Gastrocnemius medialis (tissue), 4 donors: ENCODE measurements at regions not wholly inside any gene's neighbourhood (a gene's known extent, or its start where the extent isn't known, plus 50 kb on each side); places are given as distances from the start of the nearest gene placed in this dataset.

Experiments
- CTCF ChIP-seq, 5 experiments: fragments of 450-650 bp in 3 of 5; fragments of 200-600 bp in 2 of 5; sonication (generic) in 2 of 5; IDR thresholded peaks in 4 of 5; conservative IDR thresholded peaks in 1 of 5; 1 replicate in 4 of 5; 2 replicates in 1 of 5; pipeline ENCODE4 v1.5.1; 2016 to 2019; ENCODE audit warnings: antibody characterized with exemption in 5 of 5, mild to moderate bottlenecking in 3 of 5, moderate library complexity in 3 of 5
- POLR2A ChIP-seq, 2 donors: fragments of 450-650 bp; IDR thresholded peaks; one replicate each; pipeline ENCODE4 v1.6.1; 2017; ENCODE audit warnings: antibody characterized with exemption in 2 of 2, mild to moderate bottlenecking in 2 of 2, moderate library complexity in 2 of 2

GRCh38 chr12:85662207-85662602 lies 174.0 kb downstream of the RASSF9 start:
- TF ChIP-seq CTCF (IDR thresholded peaks at IDR 0.05 in 4 of 5, conservative IDR thresholded peaks at IDR 0.05 in 1 of 5) = no peak
- TF ChIP-seq POLR2A (IDR thresholded peaks at IDR 0.05) = no peak
